IMR-90 (cell line): ENCODE measurements at regions not wholly inside any gene's neighbourhood (a gene's known extent, or its start where the extent isn't known, plus 50 kb on each side); places are given as distances from the start of the nearest gene placed in this dataset.

Source experiments
- ATAC-seq: fragments of 200-7000 bp; cut with Tn5 transposase; 2 replicates; pipeline ENCODE4 v1.9.1; 2020; ENCODE audit warnings: low read depth, mild to moderate bottlenecking, moderate library complexity
- BruUV-seq: library from RNA; stranded (reverse); fragments of 400-500 nt; replicated peaks from 2 replicates; lab custom pipeline; 2021; lab: Mats Ljungman, UMichigan
- CTCF ChIA-PET: fragments of 300-600 bp; formaldehyde crosslinking; extraction: SDS; loops from one replicate; lab custom pipeline; 2021; ENCODE audit warnings: antibody characterized with exemption; lab: Yijun Ruan, JAX
- POLR2A ChIA-PET: fragments of 300-600 bp; sonication (Branson Sonifier 250); formaldehyde crosslinking; loops from one replicate; lab custom pipeline; 2022; ENCODE audit warnings: antibody characterized with exemption; ENCODE audit not compliant: unreplicated experiment; lab: Charles Lee
- DNase-seq: peaks from one replicate; pipeline ENCODE4 v3.0.0; 2013
- H2AFZ ChIP-seq: replicated peaks from 2 replicates; pipeline ENCODE3; 2013; ENCODE audit warnings: low read length, mild to moderate bottlenecking; ENCODE audit not compliant: poor library complexity
- H2AK5ac ChIP-seq: 2 replicates; pipeline ENCODE4 v1.6.1; 2013; ENCODE audit warnings: low read depth, low read length, inconsistent platforms
- H2AK9ac ChIP-seq: replicated peaks from 2 replicates; pipeline ENCODE3; 2013; ENCODE audit warnings: mild to moderate bottlenecking, low read depth, low read length, moderate library complexity; ENCODE audit not compliant: poor library complexity
- H2BK120ac ChIP-seq: 2 replicates; pipeline ENCODE4 v1.6.1; 2013; ENCODE audit warnings: low read depth, low read length, inconsistent platforms
- H2BK15ac ChIP-seq: 3 replicates; pipeline ENCODE4 v1.6.1; 2013; ENCODE audit warnings: low read depth, low read length, inconsistent platforms
- H2BK20ac ChIP-seq: 2 replicates; pipeline ENCODE4 v1.6.1; 2013; ENCODE audit warnings: low read depth, mild to moderate bottlenecking, inconsistent platforms, low read length, moderate library complexity
- H2BK5ac ChIP-seq: 2 replicates; pipeline ENCODE4 v1.6.1; 2013; ENCODE audit warnings: mild to moderate bottlenecking, low read depth, low read length, inconsistent platforms; ENCODE audit not compliant: poor library complexity, severe bottlenecking
- H3K14ac ChIP-seq: replicated peaks from 2 replicates; pipeline ENCODE4 v1.6.1; 2013; ENCODE audit warnings: low read depth, low read length, inconsistent platforms
- H3K18ac ChIP-seq: 2 replicates; pipeline ENCODE4 v1.6.1; 2013; ENCODE audit warnings: low read depth, low read length, control low read depth
- H3K23ac ChIP-seq: 2 replicates; pipeline ENCODE4 v1.6.1; 2013; ENCODE audit warnings: low read depth, low read length, inconsistent platforms
- H3K27ac ChIP-seq: 2 replicates; pipeline ENCODE4 v1.5.1; 2013; ENCODE audit warnings: mild to moderate bottlenecking, control low read depth, low read length; ENCODE audit not compliant: insufficient read depth
- H3K27me3 ChIP-seq: 2 replicates; pipeline ENCODE4 v1.6.1; 2013; ENCODE audit warnings: low read length; ENCODE audit not compliant: control insufficient read depth, insufficient read depth
- H3K36me3 ChIP-seq: 2 replicates; pipeline ENCODE4 v1.6.1; 2013; ENCODE audit warnings: low read length, mixed read lengths; ENCODE audit not compliant: control insufficient read depth, insufficient read depth
- H3K4ac ChIP-seq: 2 replicates; pipeline ENCODE4 v1.6.1; 2013; ENCODE audit warnings: low read depth, low read length, inconsistent platforms
- H3K4me1 ChIP-seq: 2 replicates; pipeline ENCODE4 v1.6.1; 2013; ENCODE audit warnings: low read length, mixed read lengths; ENCODE audit not compliant: control insufficient read depth, insufficient read depth
- H3K4me2 ChIP-seq: 2 replicates; pipeline ENCODE4 v1.6.1; 2013; ENCODE audit warnings: low read depth, mild to moderate bottlenecking, control low read depth, low read length, moderate library complexity
- H3K4me3 ChIP-seq: 2 replicates; pipeline ENCODE4 v1.5.1; 2013; ENCODE audit warnings: low read depth, mild to moderate bottlenecking, control low read depth, low read length, moderate library complexity; ENCODE audit not compliant: insufficient read depth
- H3K56ac ChIP-seq: 2 replicates; pipeline ENCODE4 v1.6.1; 2013; ENCODE audit warnings: low read length, inconsistent platforms; ENCODE audit not compliant: insufficient read depth; ENCODE audit errors: extremely low read depth
- H3K79me1 ChIP-seq, 2 experiments: 2 replicates each; pipeline ENCODE4 v1.6.1; 2013; ENCODE audit warnings: low read length in 2 of 2, inconsistent platforms in 1 of 2, low read depth in 1 of 2
- H3K9ac ChIP-seq: 2 replicates; pipeline ENCODE4 v1.6.1; 2013; ENCODE audit warnings: low read depth, low read length, control low read depth
- H3K9me1 ChIP-seq: 2 replicates; pipeline ENCODE4 v1.6.1; 2013; ENCODE audit warnings: low read length, inconsistent platforms; ENCODE audit not compliant: insufficient read depth
- H3K9me3 ChIP-seq: 2 replicates; pipeline ENCODE4 v1.6.1; 2013; ENCODE audit warnings: low read length; ENCODE audit not compliant: control insufficient read depth, insufficient read depth
- H4K20me1 ChIP-seq: 2 replicates; pipeline ENCODE4 v1.6.1; 2013; ENCODE audit warnings: low read length, inconsistent platforms; ENCODE audit not compliant: insufficient read depth
- H4K5ac ChIP-seq: 2 replicates; pipeline ENCODE4 v1.6.1; 2013; ENCODE audit warnings: mild to moderate bottlenecking, low read depth, low read length, control low read depth
- H4K8ac ChIP-seq, 2 experiments: 2 replicates each; pipeline ENCODE4 v1.6.1; 2013; ENCODE audit warnings: low read depth in 2 of 2, low read length in 2 of 2, control low read depth in 1 of 2, inconsistent platforms in 1 of 2
- H4K91ac ChIP-seq: 2 replicates; pipeline ENCODE4 v1.6.1; 2013; ENCODE audit warnings: low read depth, low read length, inconsistent platforms; ENCODE audit not compliant: insufficient read depth
- BHLHE40 ChIP-seq: fragments of 150-350 bp; IDR thresholded peaks from 2 replicates; pipeline ENCODE4 v1.6.1; 2016; ENCODE audit warnings: mild to moderate bottlenecking, low read depth, low read length
- CHD1 ChIP-seq: IDR thresholded peaks from 2 replicates; pipeline ENCODE4 v1.6.1; 2012; ENCODE audit warnings: low read depth, low read length, improper control_type of control experiment
- FOS ChIP-seq: fragments of 150-350 bp; IDR thresholded peaks from 2 replicates; pipeline ENCODE4 v1.6.1; 2016; ENCODE audit warnings: low read depth, low read length
- MAZ ChIP-seq: IDR thresholded peaks from 2 replicates; pipeline ENCODE4 v1.6.1; 2012; ENCODE audit warnings: low read depth, mild to moderate bottlenecking, low read length, improper control_type of control experiment, moderate library complexity, borderline replicate concordance
- MXI1 ChIP-seq: IDR thresholded peaks from 2 replicates; pipeline ENCODE4 v1.6.1; 2012; ENCODE audit warnings: low read depth, mild to moderate bottlenecking, low read length, moderate library complexity, borderline replicate concordance
- WGBS, 2 experiments: methylation state at CpG; one replicate each; pipeline versions ENCODE4 v1.1.5 to v1.1.7; 2013; ENCODE audit warnings: missing lambda C conversion rate in 2 of 2; ENCODE audit not compliant: insufficient read length in 1 of 2; ENCODE audit errors: extremely low coverage in 2 of 2; 5-methylcytosine and 5-hydroxymethylcytosine counted together
- dilution Hi-C: fragments of 300-500 bp; cut with HindIII; formaldehyde crosslinking; loops from one replicate; pipeline ENCODE4 v1.14.3; 2018; ENCODE audit warnings: low sequenced_read_pairs; ENCODE audit not compliant: unreplicated experiment
- in situ Hi-C: fragments of 300-500 bp; cut with MboI; formaldehyde crosslinking; loops from 3 replicates; pipeline ENCODE4 v1.14.3; 2019; ENCODE audit warnings: low sequenced_read_pairs, inconsistent platforms, mixed read lengths
- intact Hi-C: fragments of 100-400 bp; cut with micrococcal nuclease; formaldehyde crosslinking; loops from 2 replicates; pipeline ENCODE4 v1.10.0; 2022
- TF ChIP-seq, protein P1 (sequence below): fragments of 150-350 bp; IDR thresholded peaks from 2 replicates; pipeline ENCODE4 v1.6.1; 2016; ENCODE audit warnings: low read depth, mild to moderate bottlenecking, low read length, moderate library complexity, borderline replicate concordance

DNA sequence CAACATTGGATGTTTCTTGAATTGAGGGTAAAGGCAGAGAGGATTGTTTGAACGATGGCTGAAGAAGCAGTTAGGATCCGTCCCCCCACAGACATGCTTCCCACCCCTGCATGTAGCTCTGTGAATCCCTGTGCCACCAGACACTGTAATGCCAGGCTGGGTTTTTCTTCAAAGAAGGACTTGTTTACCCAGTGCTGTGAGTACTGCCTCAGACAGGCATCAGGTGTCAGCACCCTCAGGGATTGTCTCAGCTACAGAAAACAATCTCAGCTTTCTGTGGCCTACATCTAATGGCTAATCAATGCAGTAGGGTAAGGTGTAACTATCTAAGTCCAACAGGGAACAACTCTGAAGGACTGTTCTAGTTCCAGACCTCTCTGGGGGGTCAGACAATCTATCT, 853.0 kb upstream of the EPHA7 start:
- Histone ChIP-seq H4K20me1 (no peaks in the 10 kb centered on the region), H3K4me3 (no peak overlapping the region), H3K23ac (no peak overlapping the region), H3K4ac (no peak overlapping the region), H2BK15ac (no peak overlapping the region), H2BK120ac (no peak overlapping the region), H3K4me2 (no peak overlapping the region), H3K9me1 (no peaks in the 10 kb centered on the region), H3K18ac (no peak overlapping the region), H3K14ac (no peak overlapping the region), H2AK5ac (no peak overlapping the region), H3K4me1 (no peaks in the 10 kb centered on the region), H2AFZ (no peak overlapping the region), H4K91ac (no peak overlapping the region), H3K27ac (no peak overlapping the region), H4K8ac (no peak overlapping the region), H3K79me1 (no peaks in the 10 kb centered on the region), H3K9ac (no peak overlapping the region), H3K27me3 (no peaks in the 10 kb centered on the region), H3K36me3 (no peaks in the 10 kb centered on the region), H4K5ac (no peak overlapping the region), H2AK9ac (no peak overlapping the region), H3K56ac (no peak overlapping the region), H2BK20ac (no peak overlapping the region), H2BK5ac (no peak overlapping the region), H3K9me3 (peaks cover 4% of the 10 kb centered on the region; the same call in 1 of the 2 replicates)
- no peak for DNase-seq
- ChIA-PET CTCF (no interaction called here), POLR2A (no interaction called here)
- TF ChIP-seq MAZ (no peak), BHLHE40 (no peak), FOS (no peak), MXI1 (no peak), CHD1 (no peak)
- TF ChIP-seq, protein P1, sequence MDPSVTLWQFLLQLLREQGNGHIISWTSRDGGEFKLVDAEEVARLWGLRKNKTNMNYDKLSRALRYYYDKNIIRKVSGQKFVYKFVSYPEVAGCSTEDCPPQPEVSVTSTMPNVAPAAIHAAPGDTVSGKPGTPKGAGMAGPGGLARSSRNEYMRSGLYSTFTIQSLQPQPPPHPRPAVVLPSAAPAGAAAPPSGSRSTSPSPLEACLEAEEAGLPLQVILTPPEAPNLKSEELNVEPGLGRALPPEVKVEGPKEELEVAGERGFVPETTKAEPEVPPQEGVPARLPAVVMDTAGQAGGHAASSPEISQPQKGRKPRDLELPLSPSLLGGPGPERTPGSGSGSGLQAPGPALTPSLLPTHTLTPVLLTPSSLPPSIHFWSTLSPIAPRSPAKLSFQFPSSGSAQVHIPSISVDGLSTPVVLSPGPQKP: no peak
- no TSS peak for BruUV-seq
- ATAC-seq: no peak
- WGBS, 2 experiments: no CpG with 5 or more reads among the region's 2 CpGs
- in situ Hi-C loops (no loop called here), dilution Hi-C loops (no loop called here), intact Hi-C loops (no loop called here)
